GM12874 (cell line): ENCODE measurements at regions not wholly inside any gene's neighbourhood (a gene's known extent, or its start where the extent isn't known, plus 50 kb on each side); places are given as distances from the start of the nearest gene placed in this dataset.

Experiments used
- CTCF ChIP-seq: IDR thresholded peaks from 2 replicates; pipeline ENCODE4 v1.5.1; 2011; ENCODE audit warnings: low read depth, mild to moderate bottlenecking, control low read depth, low read length, moderate library complexity; ENCODE audit not compliant: insufficient read depth

GRCh38 chr1:38153066-38153777 lies 106.6 kb upstream of the POU3F1 start:
- TF ChIP-seq CTCF, result no peak

GRCh38 chr1:38152351-38153065 lies 105.9 kb upstream of the POU3F1 start:
- peak; percentile 33; the same call in 1 of the 2 replicates for TF ChIP-seq CTCF

- TF ChIP-seq CTCF, result no peak
These were observed 104.8 kb upstream of the POU3F1 start for GRCh38 chr1:38151399-38151798.

GRCh38 chr1:38142606-38143005 lies 96.0 kb upstream of the POU3F1 start:
- no peak for TF ChIP-seq CTCF

GRCh38 chr1:38141483-38141882 lies 94.9 kb upstream of the POU3F1 start:
- TF ChIP-seq CTCF, result no peak

- TF ChIP-seq CTCF, result no peak
These were observed 93.3 kb upstream of the POU3F1 start for GRCh38 chr1:38139738-38140487.
